ENCODE measurements at regions not wholly inside any gene's neighbourhood (a gene's known extent, or its start where the extent isn't known, plus 50 kb on each side); places are given as distances from the start of the nearest gene placed in this dataset.

GRCh38 chr10:76640806-76641205, 996.8 kb downstream of the KCNMA1 start:
- no peak overlapping the region for H3K4me3 ChIP-seq (ENCODE audit: low read depth, low read length)
- no peak for TF ChIP-seq CTCF (conservative IDR thresholded peaks at IDR 0.05; ENCODE audit: low read depth, low read length)

GRCh38 chr10:76632767-76633051, 1004.9 kb downstream of the KCNMA1 start:
- H3K4me3 ChIP-seq (ENCODE audit: low read depth, low read length) = no peak overlapping the region
- peak; percentile 80 for TF ChIP-seq CTCF (conservative IDR thresholded peaks at IDR 0.05; ENCODE audit: low read depth, low read length)
- DNase-seq (ENCODE audit: low read depth) = no peak

More at GRCh38 chr10:76640806-76641205, 996.8 kb downstream of the KCNMA1 start:
- DNase-seq (ENCODE audit: low read depth) = no peak

GRCh38 chr10:76631884-76632766, 1005.5 kb downstream of the KCNMA1 start:
- no peak for TF ChIP-seq CTCF (conservative IDR thresholded peaks at IDR 0.05; ENCODE audit: low read depth, low read length)
- H3K4me3 ChIP-seq (ENCODE audit: low read depth, low read length) = no peak overlapping the region
- DNase-seq (ENCODE audit: low read depth) = no peak

DNA sequence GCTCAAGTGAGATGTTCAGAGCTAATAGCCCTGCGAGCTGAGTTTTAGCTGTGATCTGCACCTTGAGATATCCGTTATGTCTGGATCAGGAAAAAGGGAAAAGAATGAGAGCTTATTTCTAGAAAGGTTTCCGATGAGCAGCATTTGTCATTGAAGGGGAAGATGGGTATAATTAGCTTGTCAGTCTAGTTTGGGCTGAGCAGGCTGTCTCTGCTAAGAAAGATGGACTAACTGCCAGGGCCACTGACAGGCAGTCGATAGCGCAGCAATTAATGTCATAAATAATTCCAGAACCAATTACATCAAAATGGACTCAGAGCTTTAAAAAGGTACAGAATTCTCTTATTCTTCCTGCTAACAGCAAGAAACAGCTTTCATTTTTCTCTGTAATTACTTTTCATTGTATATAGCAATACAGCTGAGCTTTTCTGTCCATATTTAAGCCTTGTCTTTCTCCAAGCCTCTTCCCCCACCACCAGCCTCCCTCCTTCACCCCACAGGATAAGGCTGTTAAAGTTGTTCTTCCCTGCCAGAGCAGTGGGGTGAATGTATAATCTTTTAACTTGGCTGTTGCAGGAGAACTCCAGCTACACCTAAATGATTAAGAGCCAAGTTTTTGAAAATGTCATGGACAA, 1006.5 kb downstream of the KCNMA1 start:
- H3K4me3 ChIP-seq (ENCODE audit: low read depth, low read length) = no peak overlapping the region
- no peak for TF ChIP-seq CTCF (conservative IDR thresholded peaks at IDR 0.05; ENCODE audit: low read depth, low read length)
- DNase-seq (ENCODE audit: low read depth) = no peak

- no peak overlapping the region for H3K4me3 ChIP-seq (ENCODE audit: low read depth, low read length)
- TF ChIP-seq CTCF (conservative IDR thresholded peaks at IDR 0.05; ENCODE audit: low read depth, low read length) = no peak
- DNase-seq (ENCODE audit: low read depth) = no peak
Observed at GRCh38 chr10:76628801-76629200, 1008.8 kb downstream of the KCNMA1 start.

DNA sequence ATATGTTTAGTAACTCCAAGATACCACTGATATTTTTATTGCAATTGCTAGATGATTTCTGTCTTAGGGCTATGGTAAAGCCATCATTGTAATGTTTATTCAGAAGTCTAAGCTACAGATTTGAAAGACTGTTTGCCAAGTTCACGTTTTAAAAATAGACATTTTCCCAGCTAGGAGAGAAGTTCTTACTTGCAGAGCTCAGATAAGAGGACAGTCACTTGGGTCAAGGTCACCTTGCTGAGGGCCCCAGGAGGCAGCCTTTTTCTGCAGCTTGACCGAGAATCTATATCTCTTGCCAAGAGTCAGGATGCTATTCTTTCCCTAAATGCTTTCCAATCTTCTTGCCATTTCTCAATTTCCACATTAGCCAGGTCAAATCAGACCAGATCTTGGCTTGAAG, 1011.2 kb downstream of the KCNMA1 start:
- no peak for TF ChIP-seq CTCF (conservative IDR thresholded peaks at IDR 0.05; ENCODE audit: low read depth, low read length)
- DNase-seq (ENCODE audit: low read depth) = no peak
- no peak overlapping the region for H3K4me3 ChIP-seq (ENCODE audit: low read depth, low read length)
